HG03439 (cell line): ENCODE measurements at regions not wholly inside any gene's neighbourhood (a gene's known extent, or its start where the extent isn't known, plus 50 kb on each side); places are given as distances from the start of the nearest gene placed in this dataset.

Experiments
- ATAC-seq: cut with Tn5 transposase; IDR thresholded peaks from one replicate; pipeline ENCODE4 v1.9.1; 2021; ENCODE audit warnings: mild to moderate bottlenecking, moderate library complexity; ENCODE audit not compliant: unreplicated experiment

GRCh38 chr12:128138125-128138524 lies 128.8 kb upstream of the TMEM132C start:
- no peak for ATAC-seq

GRCh38 chr12:128140551-128140950 lies 126.4 kb upstream of the TMEM132C start:
- ATAC-seq, result no peak

- no peak for ATAC-seq
Measured at GRCh38 chr12:128150961-128151360, 116.0 kb upstream of the TMEM132C start.

- no peak for ATAC-seq
Measured at GRCh38 chr12:128155571-128155970, 111.4 kb upstream of the TMEM132C start.

GRCh38 chr12:128163086-128163485 lies 103.9 kb upstream of the TMEM132C start:
- no peak for ATAC-seq

GRCh38 chr12:128164533-128164932 lies 102.4 kb upstream of the TMEM132C start:
- ATAC-seq, result no peak

GRCh38 chr12:128165387-128165786 lies 101.6 kb upstream of the TMEM132C start:
- no peak for ATAC-seq

- no peak for ATAC-seq
Measured at GRCh38 chr12:128168273-128168672, 98.7 kb upstream of the TMEM132C start.

GRCh38 chr12:128170181-128170580 lies 96.8 kb upstream of the TMEM132C start:
- no peak for ATAC-seq

GRCh38 chr12:128178565-128178964 lies 88.4 kb upstream of the TMEM132C start:
- ATAC-seq, result no peak

- no peak for ATAC-seq
Measured at GRCh38 chr12:128178966-128179365, 88.0 kb upstream of the TMEM132C start.

- ATAC-seq, result no peak
Measured at GRCh38 chr12:128180166-128180565, 86.8 kb upstream of the TMEM132C start.

GRCh38 chr12:128190052-128190451 lies 76.9 kb upstream of the TMEM132C start:
- no peak for ATAC-seq

- no peak for ATAC-seq
Measured at GRCh38 chr12:128190614-128191013, 76.4 kb upstream of the TMEM132C start.

- no peak for ATAC-seq
Measured at GRCh38 chr12:128191380-128191779, 75.6 kb upstream of the TMEM132C start.

GRCh38 chr12:128204711-128205110 lies 62.3 kb upstream of the TMEM132C start:
- no peak for ATAC-seq

- ATAC-seq, result no peak
Measured at GRCh38 chr12:128205145-128205544, 61.8 kb upstream of the TMEM132C start.

- no peak for ATAC-seq
Measured at GRCh38 chr12:128205758-128206157, 61.2 kb upstream of the TMEM132C start.
